Kidney epithelial cell (primary cell): ENCODE measurements at regions not wholly inside any gene's neighbourhood (a gene's known extent, or its start where the extent isn't known, plus 50 kb on each side); places are given as distances from the start of the nearest gene placed in this dataset.
A peak's percentile ranks its signal among the peaks of the same experiment; 100 is the strongest.

Experiments
- DNase-seq: peaks from one replicate; pipeline ENCODE4 v3.0.0-alpha.2; 2010; ENCODE audit warnings: low read depth
- H3K27me3 ChIP-seq: 2 replicates; pipeline ENCODE4 v1.6.0; 2011; ENCODE audit warnings: low read length; ENCODE audit not compliant: control insufficient read depth, insufficient read depth
- H3K36me3 ChIP-seq: 2 replicates; pipeline ENCODE4 v1.5.1; 2011; ENCODE audit warnings: low read length; ENCODE audit not compliant: control insufficient read depth, insufficient read depth
- H3K4me3 ChIP-seq: 2 replicates; pipeline ENCODE4 v1.5.1; 2011; ENCODE audit warnings: low read depth, mild to moderate bottlenecking, control low read depth, low read length
- CTCF ChIP-seq: IDR thresholded peaks from 2 replicates; pipeline ENCODE4 v1.5.1; 2011; ENCODE audit warnings: mild to moderate bottlenecking, moderate library complexity, low read length, control low read depth, inconsistent platforms; ENCODE audit not compliant: insufficient read depth, poor library complexity, severe bottlenecking

- no peak for TF ChIP-seq CTCF
- Histone ChIP-seq H3K4me3 (no peak overlapping the region), H3K36me3 (no peaks in the 10 kb centered on the region), H3K27me3 (no peaks in the 10 kb centered on the region)
- no peak for DNase-seq
Observed at GRCh38 chr21:34235514-34235913, 128.3 kb upstream of the KCNE2 start.

GRCh38 chr21:34242973-34243372, 120.8 kb upstream of the KCNE2 start:
- Histone ChIP-seq H3K36me3 (no peaks in the 10 kb centered on the region), H3K27me3 (no peaks in the 10 kb centered on the region), H3K4me3 (no peak overlapping the region)
- no peak for DNase-seq
- TF ChIP-seq CTCF = no peak

GRCh38 chr21:34243562-34243961, 120.2 kb upstream of the KCNE2 start:
- peak; percentile 46 for TF ChIP-seq CTCF
- H3K36me3 ChIP-seq = no peaks in the 10 kb centered on the region
- DNase-seq = no peak
- H3K4me3 ChIP-seq = no peak overlapping the region
- H3K27me3 ChIP-seq = no peaks in the 10 kb centered on the region

DNA sequence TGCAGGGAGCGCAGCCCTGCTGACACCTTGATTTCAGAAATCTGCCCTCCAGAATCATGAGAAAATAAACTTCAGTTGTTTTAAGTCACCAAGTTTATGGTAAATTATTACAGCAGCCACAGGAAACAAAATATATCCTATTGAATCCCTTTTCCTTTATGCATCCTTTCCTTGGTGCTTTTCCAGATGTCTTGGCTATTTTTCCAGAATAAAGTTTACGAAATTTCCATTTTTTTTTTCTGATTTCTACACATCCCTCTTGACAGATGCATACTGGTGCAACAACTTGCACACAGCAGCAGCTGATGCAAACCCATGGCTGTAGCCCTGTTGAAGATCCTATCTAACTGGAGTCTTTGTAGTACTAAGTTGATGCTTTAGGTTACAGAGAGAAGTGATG, 111.1 kb upstream of the KCNE2 start:
- no peaks in the 10 kb centered on the region for H3K27me3 ChIP-seq
- no peak overlapping the region for H3K4me3 ChIP-seq
- no peaks in the 10 kb centered on the region for H3K36me3 ChIP-seq
- no peak for TF ChIP-seq CTCF
- no peak for DNase-seq

DNA sequence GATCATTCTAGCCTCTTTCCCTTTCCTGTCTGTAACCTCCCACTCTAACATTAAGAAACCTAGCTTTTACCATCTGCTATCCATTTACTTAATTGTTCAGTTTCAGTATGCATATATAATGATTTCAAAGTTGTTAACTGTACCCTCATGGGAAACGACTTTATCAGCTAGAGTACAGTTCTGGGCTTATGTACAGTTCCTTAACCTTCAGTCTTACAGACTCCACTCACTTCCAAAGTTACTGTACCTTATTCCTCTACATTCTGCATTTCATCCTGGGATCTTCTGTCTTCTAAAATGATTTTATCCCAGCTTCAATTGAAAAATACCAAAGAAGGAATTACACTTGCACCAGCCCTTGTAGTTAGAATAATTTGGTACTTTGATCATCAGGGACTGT, 108.7 kb upstream of the KCNE2 start:
- TF ChIP-seq CTCF = no peak
- H3K27me3 ChIP-seq = no peaks in the 10 kb centered on the region

DNA sequence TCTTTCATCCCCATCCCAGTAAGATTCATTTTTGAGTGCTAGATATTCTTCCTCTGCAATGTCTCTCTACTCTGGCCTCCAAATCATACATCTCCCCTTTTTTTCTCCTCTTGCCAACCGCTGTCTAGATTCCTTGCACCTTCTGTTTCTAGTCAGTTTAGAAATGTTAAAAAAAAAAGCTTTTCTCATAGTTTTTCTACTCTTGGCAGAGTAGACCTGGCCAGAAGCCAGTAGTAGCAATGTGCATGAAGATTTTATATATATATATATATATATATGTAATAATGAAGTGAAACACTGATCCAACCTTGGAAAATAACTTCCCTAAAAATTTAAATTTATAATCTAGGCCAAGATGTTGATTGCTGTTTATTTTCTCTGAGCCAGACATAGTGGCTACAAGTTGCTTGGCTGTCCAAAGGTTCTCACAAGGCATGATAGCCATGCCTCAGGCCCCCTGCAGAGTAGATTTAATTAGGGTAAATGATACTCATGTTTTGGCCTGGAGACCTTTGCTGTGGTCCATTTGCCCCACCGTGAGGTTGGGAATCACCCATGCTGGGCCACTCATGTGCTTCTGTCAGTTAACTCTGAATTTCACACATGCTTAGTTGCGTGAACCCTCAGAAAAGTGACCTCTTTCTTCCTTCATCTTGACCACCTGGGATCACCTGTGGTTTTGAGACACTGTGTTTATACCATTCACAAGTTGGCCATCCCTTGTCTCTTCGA, 103.4 kb upstream of the KCNE2 start:
- no peaks in the 10 kb centered on the region for H3K27me3 ChIP-seq
- no peak for DNase-seq
- TF ChIP-seq CTCF = no peak
- H3K36me3 ChIP-seq = no peaks in the 10 kb centered on the region
- no peak overlapping the region for H3K4me3 ChIP-seq

More for the DNA sequence above, 108.7 kb upstream of the KCNE2 start:
- DNase-seq = no peak
- H3K36me3 ChIP-seq = no peaks in the 10 kb centered on the region
- no peak overlapping the region for H3K4me3 ChIP-seq
